IgD-negative memory B cell (primary cell): ENCODE measurements at regions not wholly inside any gene's neighbourhood (a gene's known extent, or its start where the extent isn't known, plus 50 kb on each side); places are given as distances from the start of the nearest gene placed in this dataset.

Experiments
- H3K27ac Mint-ChIP-seq, 3 donors: one replicate each; pipeline ENCODE4 v1.8.0; 2020 to 2022; ENCODE audit warnings: mild to moderate bottlenecking in 3 of 3, mixed read lengths in 3 of 3, moderate library complexity in 1 of 3
- H3K27me3 Mint-ChIP-seq: one replicate; pipeline ENCODE4 v1.8.0; 2021; ENCODE audit warnings: mixed read lengths
- H3K36me3 Mint-ChIP-seq: one replicate; pipeline ENCODE4 v1.8.0; 2020; ENCODE audit warnings: mild to moderate bottlenecking, mixed read lengths
- H3K4me1 Mint-ChIP-seq, 3 donors: one replicate each; pipeline ENCODE4 v1.8.0; 2020 to 2022; ENCODE audit warnings: mixed read lengths in 3 of 3, mild to moderate bottlenecking in 1 of 3
- H3K4me3 Mint-ChIP-seq, 4 donors: one replicate each; pipeline ENCODE4 v1.8.0; 2020 to 2022; ENCODE audit warnings: mild to moderate bottlenecking in 4 of 4, mixed read lengths in 4 of 4, moderate library complexity in 3 of 4
- H3K9me3 Mint-ChIP-seq, 3 donors: one replicate each; pipeline ENCODE4 v1.8.0; 2020 to 2021; ENCODE audit warnings: mixed read lengths in 3 of 3, mild to moderate bottlenecking in 1 of 3

GRCh38 chr13:30359991-30360390 lies 52.6 kb upstream of the KATNAL1 start:
- peaks cover 4% of the 10 kb centered on the region for H3K36me3 Mint-ChIP-seq
- H3K27me3 Mint-ChIP-seq, result no peaks in the 10 kb centered on the region
- no peak overlapping the region for H3K27ac Mint-ChIP-seq
- H3K9me3 Mint-ChIP-seq, result no peaks in the 10 kb centered on the region
- H3K4me1 Mint-ChIP-seq, result peaks cover 8 to 16% (median 9%) of the 10 kb centered on the region in 3 donors
- no peak overlapping the region for H3K4me3 Mint-ChIP-seq

DNA sequence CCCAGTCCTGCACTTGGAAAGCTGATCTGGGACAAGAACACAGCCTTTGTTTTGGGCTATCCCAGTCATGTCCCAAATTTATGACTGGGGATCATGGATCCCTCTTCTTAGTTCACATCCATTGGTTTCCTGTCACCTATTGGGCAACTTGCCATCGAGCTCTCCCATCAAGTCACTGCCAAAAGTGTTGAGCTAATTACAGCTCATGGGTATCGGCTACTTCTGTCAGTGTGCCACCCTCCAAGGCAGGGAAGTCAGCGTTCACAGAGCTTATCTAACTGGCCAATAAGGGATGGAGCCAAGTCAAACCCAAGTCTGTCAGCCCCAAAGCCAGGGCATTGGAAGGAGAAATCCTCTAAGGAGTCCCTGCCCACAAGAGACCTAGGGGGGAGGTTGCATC lies 53.2 kb upstream of the KATNAL1 start:
- Mint-ChIP-seq H3K27me3 (no peaks in the 10 kb centered on the region), H3K9me3 (no peaks in the 10 kb centered on the region), H3K27ac (peak overlapping the region in 1 of 3 donors; percentile 63), H3K4me1 (peaks cover 9 to 14% (median 10%) of the 10 kb centered on the region in 3 donors), H3K4me3 (no peak overlapping the region), H3K36me3 (peaks cover 6% of the 10 kb centered on the region)

GRCh38 chr13:30362005-30362788 lies 54.8 kb upstream of the KATNAL1 start:
- Mint-ChIP-seq H3K27me3 (no peaks in the 10 kb centered on the region), H3K4me1 (peaks cover 13 to 15% (median 15%) of the 10 kb centered on the region in 3 donors), H3K4me3 (no peak overlapping the region), H3K9me3 (no peaks in the 10 kb centered on the region), H3K36me3 (peaks cover 15% of the 10 kb centered on the region), H3K27ac (no peak overlapping the region)

DNA sequence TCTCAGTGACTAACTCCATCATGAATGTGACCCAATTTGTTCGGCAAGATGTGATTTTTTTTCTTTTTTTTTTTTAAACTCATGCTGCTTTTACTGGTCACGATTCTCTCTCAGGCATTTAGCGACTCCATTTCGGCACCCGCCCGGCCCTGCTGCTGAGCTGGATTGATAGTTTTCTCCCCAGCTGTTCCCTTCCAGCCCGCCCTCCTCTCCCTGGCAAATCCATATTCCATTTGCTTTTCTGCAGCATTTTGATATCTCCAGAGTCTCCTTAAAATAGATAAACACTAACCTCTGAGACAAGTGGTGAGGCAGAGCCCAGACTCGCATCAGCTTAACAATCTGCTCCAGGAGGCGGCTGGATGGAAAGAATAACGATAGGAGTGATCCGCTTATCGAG lies 55.5 kb upstream of the KATNAL1 start:
- no peaks in the 10 kb centered on the region for H3K27me3 Mint-ChIP-seq
- H3K9me3 Mint-ChIP-seq, result no peaks in the 10 kb centered on the region
- H3K4me3 Mint-ChIP-seq, result no peak overlapping the region
- H3K27ac Mint-ChIP-seq, result no peak overlapping the region
- H3K36me3 Mint-ChIP-seq, result peaks cover 15% of the 10 kb centered on the region
- peaks cover 13 to 15% (median 15%) of the 10 kb centered on the region in 3 donors for H3K4me1 Mint-ChIP-seq

DNA sequence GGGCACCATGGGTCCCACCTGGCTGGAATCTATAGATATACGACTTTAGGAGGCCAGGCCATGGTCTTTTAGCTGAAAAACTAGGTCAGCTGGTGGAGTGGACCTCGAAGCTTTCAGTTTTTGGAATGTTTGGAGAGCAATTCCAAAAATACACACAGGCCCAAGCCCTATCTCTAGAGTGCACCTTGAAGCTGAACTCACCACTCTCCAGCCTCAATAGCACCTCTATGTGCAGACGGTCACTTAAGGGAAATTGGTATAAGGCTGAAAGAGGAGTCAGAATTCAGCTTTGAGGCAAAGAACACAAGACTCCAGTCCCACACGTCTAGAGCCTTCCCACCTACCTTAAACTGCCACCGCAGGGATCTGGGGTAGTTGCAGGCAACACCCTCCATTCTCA lies 56.4 kb upstream of the KATNAL1 start:
- H3K27ac Mint-ChIP-seq, result no peak overlapping the region

DNA sequence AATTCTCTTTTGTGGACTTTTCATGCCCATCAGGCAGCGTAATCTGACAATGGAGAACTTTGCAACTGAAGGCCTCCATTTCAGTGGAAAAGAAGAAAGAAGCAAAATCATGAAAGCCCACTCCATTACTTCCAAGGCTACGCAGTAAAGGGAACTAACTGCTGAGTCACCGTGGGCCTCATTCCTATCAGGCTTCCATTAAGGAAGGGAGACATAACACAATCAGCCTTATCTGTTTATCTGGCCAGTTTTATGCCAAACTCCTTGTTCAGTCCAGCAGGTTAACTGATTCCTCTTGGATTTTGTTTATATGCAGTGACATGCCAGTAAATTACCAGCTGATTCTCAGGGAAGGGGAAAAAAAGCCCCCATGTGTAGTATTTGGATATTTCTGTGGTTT lies 56.8 kb upstream of the KATNAL1 start:
- Mint-ChIP-seq H3K4me3 (no peak overlapping the region), H3K9me3 (no peaks in the 10 kb centered on the region), H3K36me3 (peaks cover 18% of the 10 kb centered on the region), H3K27me3 (no peaks in the 10 kb centered on the region), H3K4me1 (peaks cover 15 to 21% (median 20%) of the 10 kb centered on the region in 3 donors), H3K27ac (no peak overlapping the region)

More for the DNA sequence above, 56.4 kb upstream of the KATNAL1 start:
- Mint-ChIP-seq H3K4me1 (peaks cover 15 to 18% (median 16%) of the 10 kb centered on the region in 3 donors), H3K4me3 (no peak overlapping the region), H3K9me3 (no peaks in the 10 kb centered on the region), H3K36me3 (peaks cover 18% of the 10 kb centered on the region), H3K27me3 (no peaks in the 10 kb centered on the region)

GRCh38 chr13:30364876-30365275 lies 57.4 kb upstream of the UBE2L5 start:
- Mint-ChIP-seq H3K9me3 (no peaks in the 10 kb centered on the region), H3K36me3 (peaks cover 19% of the 10 kb centered on the region), H3K27ac (no peak overlapping the region), H3K4me1 (peaks cover 14 to 24% (median 20%) of the 10 kb centered on the region in 3 donors), H3K4me3 (no peak overlapping the region), H3K27me3 (no peaks in the 10 kb centered on the region)

GRCh38 chr13:30366088-30366487 lies 56.2 kb upstream of the UBE2L5 start:
- H3K9me3 Mint-ChIP-seq, result no peaks in the 10 kb centered on the region
- H3K27ac Mint-ChIP-seq, result peak overlapping the region in 1 of 3 donors; percentile 2
- H3K36me3 Mint-ChIP-seq, result peaks cover 26% of the 10 kb centered on the region
- H3K4me1 Mint-ChIP-seq, result peaks cover 24 to 34% (median 29%) of the 10 kb centered on the region in 3 donors
- no peaks in the 10 kb centered on the region for H3K27me3 Mint-ChIP-seq
- H3K4me3 Mint-ChIP-seq, result peak overlapping the region in 1 of 4 donors; percentile 4

DNA sequence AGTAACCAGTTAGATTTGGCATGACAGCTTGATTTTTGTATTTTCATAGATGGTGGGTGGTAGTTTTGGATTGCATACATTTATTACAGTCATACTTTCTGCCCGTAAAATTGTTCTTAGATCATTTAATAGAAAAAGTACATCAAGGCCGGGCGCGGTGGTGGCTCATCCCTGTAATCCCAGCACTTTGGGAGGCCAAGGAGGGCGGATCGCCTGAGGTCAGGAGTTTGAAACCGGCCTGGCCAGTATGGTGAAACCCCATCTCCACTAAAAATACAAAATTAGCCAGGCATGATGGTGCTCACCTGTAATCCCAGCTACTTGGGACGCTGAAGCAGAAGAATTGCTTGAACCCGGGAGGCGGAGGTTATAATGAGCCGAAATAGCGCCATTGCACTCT lies 55.0 kb upstream of the UBE2L5 start:
- Mint-ChIP-seq H3K4me3 (no peak overlapping the region), H3K27ac (no peak overlapping the region), H3K36me3 (peaks cover 26% of the 10 kb centered on the region), H3K4me1 (peaks cover 37 to 39% (median 39%) of the 10 kb centered on the region in 3 donors), H3K9me3 (no peaks in the 10 kb centered on the region), H3K27me3 (no peaks in the 10 kb centered on the region)

DNA sequence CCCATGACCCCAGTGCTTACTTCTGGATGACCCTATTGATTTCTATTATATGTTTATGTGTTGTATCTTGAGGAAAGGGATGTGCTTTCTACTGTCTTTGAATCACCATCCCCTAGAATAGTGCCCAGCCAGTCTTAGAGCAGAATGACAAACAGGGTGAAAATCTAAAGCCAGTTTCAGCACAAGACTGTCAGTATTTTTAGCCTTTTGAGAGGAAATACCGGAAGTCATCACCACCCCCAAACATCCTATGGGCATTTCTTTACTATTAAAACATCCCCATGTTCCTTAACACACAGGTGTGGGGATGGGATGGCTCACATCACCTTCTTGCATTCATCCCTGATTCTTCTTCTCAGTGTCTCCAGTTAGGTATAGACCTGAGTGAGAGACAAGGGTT lies 52.1 kb upstream of the UBE2L5 start:
- peaks cover 0 to 2% (median 0%) of the 10 kb centered on the region in 3 donors for H3K9me3 Mint-ChIP-seq

DNA sequence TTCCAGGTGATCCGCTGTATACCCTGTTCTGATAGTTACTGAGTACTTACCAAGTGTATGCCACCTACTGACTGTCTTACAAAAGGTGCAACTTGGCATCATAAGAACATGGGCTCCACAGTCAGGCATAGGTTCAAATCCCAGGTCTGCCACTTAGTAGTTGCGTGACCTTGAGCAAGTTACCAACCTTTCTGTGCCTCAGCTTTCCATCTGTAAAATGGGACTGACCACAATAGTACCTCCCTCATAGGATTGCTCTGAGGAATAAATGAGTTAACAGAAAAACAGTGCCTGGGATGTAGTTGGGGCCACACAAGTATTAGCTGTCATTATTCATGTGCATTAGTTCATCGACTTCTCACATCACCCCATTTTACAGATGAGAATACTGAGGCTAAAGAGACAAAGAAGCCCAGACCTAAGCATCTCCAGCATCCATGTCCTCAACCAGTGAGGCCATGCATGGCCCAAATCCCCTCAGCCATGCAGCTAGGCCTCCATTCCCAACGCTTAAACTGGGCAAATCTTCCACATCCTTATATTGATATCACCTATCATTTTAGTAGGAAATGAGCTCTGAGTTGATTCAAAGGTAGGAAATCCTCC lies 51.3 kb upstream of the UBE2L5 start:
- Mint-ChIP-seq H3K4me1 (peaks cover 54 to 62% (median 60%) of the 10 kb centered on the region in 3 donors), H3K9me3 (peaks cover 0 to 2% (median 0%) of the 10 kb centered on the region in 3 donors), H3K4me3 (peak overlapping the region; percentile 63 to 92 (median 87)), H3K27ac (peak overlapping the region; percentile 87 to 99 (median 97)), H3K27me3 (peaks cover 3% of the 10 kb centered on the region), H3K36me3 (peaks cover 16% of the 10 kb centered on the region)

More for the DNA sequence above, 52.1 kb upstream of the UBE2L5 start:
- Mint-ChIP-seq H3K27me3 (peaks cover 3% of the 10 kb centered on the region), H3K36me3 (peaks cover 22% of the 10 kb centered on the region), H3K27ac (peak overlapping the region; percentile 67 to 99 (median 87)), H3K4me3 (peak overlapping the region in 3 of 4 donors; percentile 21 to 77 (median 73)), H3K4me1 (peaks cover 56 to 59% (median 58%) of the 10 kb centered on the region in 3 donors)

DNA sequence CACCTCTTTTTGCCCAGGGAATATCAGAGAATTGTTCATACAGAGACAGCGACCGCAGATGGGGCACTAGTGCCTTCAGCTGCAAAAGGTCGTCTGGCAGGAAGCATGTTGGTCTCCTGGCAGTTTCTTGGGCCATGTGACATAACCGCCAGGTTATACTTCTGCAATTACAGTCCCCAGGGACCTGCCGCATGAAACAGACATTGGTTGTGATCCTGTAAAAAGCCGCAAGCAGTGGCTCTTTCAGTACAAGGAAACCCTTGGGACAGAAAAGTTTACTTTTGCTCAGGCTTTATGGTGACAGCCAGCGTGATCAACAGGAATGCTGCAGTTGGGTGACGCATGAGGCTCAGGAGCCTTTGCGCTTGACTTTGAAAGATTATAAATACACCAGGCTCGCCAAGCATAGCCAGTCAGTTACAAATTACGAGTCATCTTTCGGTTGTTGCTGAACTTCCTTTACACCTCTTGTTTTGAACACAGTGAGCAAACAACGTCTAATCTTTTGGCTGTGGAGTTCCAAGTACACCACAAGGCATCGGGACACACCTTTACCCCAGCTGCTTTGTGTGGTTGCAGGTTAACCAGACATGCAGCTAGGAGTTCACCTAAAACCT lies 50.5 kb upstream of the UBE2L5 start:
- Mint-ChIP-seq H3K9me3 (peaks cover 0 to 2% (median 0%) of the 10 kb centered on the region in 3 donors), H3K36me3 (peaks cover 13% of the 10 kb centered on the region), H3K27me3 (peaks cover 3% of the 10 kb centered on the region), H3K4me1 (peaks cover 56 to 64% (median 61%) of the 10 kb centered on the region in 3 donors), H3K27ac (peak overlapping the region; percentile 87 to 99 (median 97)), H3K4me3 (peak overlapping the region; percentile 63 to 92 (median 87))
